Astrocyte of the cerebellum (primary cell): ENCODE measurements at regions not wholly inside any gene's neighbourhood (a gene's known extent, or its start where the extent isn't known, plus 50 kb on each side); places are given as distances from the start of the nearest gene placed in this dataset.
"Not testable (repeated sequence)": the region's sequence is repeated elsewhere in the genome, so short reads cannot be mapped to it uniquely, and the experiment has no call there.

ENCODE experiments used
- DNase-seq: peaks from one replicate; pipeline ENCODE4 v3.0.0-alpha.2; 2011; ENCODE audit warnings: low read depth
- H3K4me3 ChIP-seq: 2 replicates; pipeline ENCODE4 v1.5.1; 2011; ENCODE audit warnings: mild to moderate bottlenecking, low read depth, low read length, moderate library complexity
- CTCF ChIP-seq: IDR thresholded peaks from 2 replicates; pipeline ENCODE4 v1.5.1; 2012; ENCODE audit warnings: low read length, low read depth, moderate library complexity, mild to moderate bottlenecking; ENCODE audit errors: missing control alignments
- in situ Hi-C: cut with HindIII; loops from 2 replicates; pipeline ENCODE4 v1.10.0; 2017; ENCODE audit warnings: low sequenced_read_pairs

GRCh38 chr15:96186105-96186504 lies 144.4 kb upstream of the NR2F2 start:
- no peak overlapping the region for H3K4me3 ChIP-seq
- in situ Hi-C loops: no loop called here
- TF ChIP-seq CTCF: no peak
- DNase-seq: no peak

GRCh38 chr15:96187341-96188305 lies 142.9 kb upstream of the NR2F2 start:
- DNase-seq: no peak
- no peak overlapping the region for H3K4me3 ChIP-seq
- in situ Hi-C loops: no loop called here
- no peak for TF ChIP-seq CTCF

- no peak for TF ChIP-seq CTCF
- in situ Hi-C loops: no loop called here
- H3K4me3 ChIP-seq: no peak overlapping the region
- no peak for DNase-seq
Observed at GRCh38 chr15:96197721-96198120, 132.8 kb upstream of the NR2F2 start.

GRCh38 chr15:96199111-96199510 lies 131.4 kb upstream of the NR2F2 start:
- in situ Hi-C loops: no loop called here
- DNase-seq: no peak
- TF ChIP-seq CTCF: no peak
- H3K4me3 ChIP-seq: no peak overlapping the region

GRCh38 chr15:96200357-96200967 lies 130.0 kb upstream of the NR2F2 start:
- no peak for TF ChIP-seq CTCF
- no peak overlapping the region for H3K4me3 ChIP-seq
- DNase-seq: no peak
- in situ Hi-C loops: no loop called here

GRCh38 chr15:96201696-96202095 lies 128.8 kb upstream of the NR2F2 start:
- H3K4me3 ChIP-seq: no peak overlapping the region
- in situ Hi-C loops: no loop called here
- DNase-seq: no peak
- TF ChIP-seq CTCF: no peak

GRCh38 chr15:96205588-96205987 lies 124.9 kb upstream of the NR2F2 start:
- DNase-seq, in situ Hi-C loops: not testable (repeated sequence)

More at GRCh38 chr15:96205588-96205987, 124.9 kb upstream of the NR2F2 start:
- not testable (repeated sequence) for H3K4me3 ChIP-seq
